GM21367 (cell line): ENCODE measurements at regions not wholly inside any gene's neighbourhood (a gene's known extent, or its start where the extent isn't known, plus 50 kb on each side); places are given as distances from the start of the nearest gene placed in this dataset.

Experiments used
- ATAC-seq: cut with Tn5 transposase; IDR thresholded peaks from one replicate; pipeline ENCODE4 v1.9.1; 2021; ENCODE audit not compliant: unreplicated experiment

DNA sequence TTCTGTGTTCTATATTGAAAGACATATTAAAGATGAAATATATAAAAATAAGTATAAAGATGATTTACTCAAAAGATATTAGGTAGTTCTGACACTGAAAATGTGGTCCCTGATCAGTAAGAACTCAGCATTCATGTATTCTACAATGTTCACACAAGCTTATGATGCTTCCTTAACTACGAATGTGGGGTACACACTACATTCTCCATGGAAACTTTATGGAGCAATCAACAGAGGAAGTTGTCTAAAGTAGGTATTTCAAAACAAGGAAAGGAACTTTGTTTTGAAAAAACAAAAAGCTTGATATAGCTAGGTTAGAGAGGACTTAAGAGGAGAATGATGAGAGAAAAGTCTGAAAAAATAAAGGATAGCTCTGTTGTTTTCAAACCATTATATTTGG is 119.7 kb upstream of the RGS18 start:
- ATAC-seq = no peak

DNA sequence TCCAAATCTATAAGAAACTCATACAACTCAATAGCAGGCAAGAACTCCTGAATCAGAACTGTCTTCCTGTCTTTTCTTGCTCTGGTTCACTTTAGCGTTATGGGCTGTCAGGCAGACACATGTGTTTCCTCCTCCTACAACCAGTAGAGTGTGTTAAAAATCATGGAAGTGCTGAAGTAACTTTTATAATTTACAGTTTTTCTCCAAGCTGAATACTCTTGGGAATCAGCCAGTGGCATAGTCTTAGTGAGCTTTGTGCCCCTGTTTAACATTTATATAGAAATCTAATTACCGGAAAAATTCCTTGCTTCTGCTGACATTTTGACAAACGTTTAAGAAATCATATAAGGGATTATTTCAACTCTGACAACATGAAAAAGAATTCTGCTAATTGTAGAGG is 113.1 kb upstream of the RGS18 start:
- no peak for ATAC-seq

DNA sequence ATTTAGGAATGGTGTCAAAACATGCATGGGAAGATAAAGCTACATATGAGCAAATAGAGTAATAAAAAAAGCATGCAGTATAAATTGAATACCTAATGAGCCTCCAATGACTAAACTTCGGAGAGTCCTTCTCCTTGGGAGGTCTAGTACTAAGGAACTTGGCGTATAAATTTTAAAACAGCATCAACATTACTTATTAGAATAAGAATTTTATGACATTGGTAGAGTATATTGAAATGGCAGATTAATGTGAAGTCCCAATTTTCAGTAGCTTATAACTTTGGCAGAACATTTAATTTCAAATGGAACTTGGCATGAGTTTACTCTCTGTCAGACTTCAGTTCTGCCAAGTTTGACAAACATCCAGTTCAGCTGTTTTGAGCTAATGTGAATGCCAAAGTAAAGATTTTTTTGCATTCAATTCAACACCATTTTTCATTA is 104.7 kb upstream of the RGS18 start:
- no peak for ATAC-seq

DNA sequence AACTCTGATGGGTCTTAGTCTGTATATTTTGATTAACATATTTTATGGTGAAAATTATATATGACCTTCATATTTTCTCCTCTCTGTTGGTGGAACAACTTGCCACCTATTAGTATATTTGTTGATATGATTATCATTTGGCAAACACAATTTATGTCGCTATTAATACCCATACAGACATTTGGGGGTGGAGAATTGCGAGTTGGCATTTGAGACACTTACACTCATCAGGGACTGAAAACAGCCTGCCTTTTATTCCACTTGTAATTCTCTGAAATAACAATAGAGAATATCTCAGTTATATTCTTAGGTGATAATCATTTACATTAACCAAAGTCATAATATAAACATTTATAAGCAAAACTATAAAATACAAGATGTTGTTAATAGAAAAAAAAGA is 100.5 kb upstream of the RGS18 start:
- ATAC-seq = no peak

DNA sequence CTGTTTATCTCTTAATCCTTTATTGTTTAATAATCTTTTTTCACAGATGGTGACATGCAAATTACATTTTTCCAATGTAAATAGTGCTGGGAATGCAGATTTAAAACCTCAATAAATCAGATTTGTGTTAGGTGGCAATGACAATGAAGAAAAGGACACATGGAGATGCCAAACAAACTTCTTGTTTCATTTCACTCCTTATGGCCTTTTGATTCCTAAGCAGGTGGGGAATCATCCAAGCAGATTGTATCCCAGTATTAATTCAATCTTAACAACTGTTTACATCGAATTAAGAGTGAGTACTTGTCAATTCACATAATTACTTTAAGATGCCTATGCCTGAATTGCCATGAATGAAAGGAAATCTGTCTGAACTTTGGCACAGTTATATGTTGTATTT is 98.9 kb upstream of the RGS18 start:
- ATAC-seq = no peak

DNA sequence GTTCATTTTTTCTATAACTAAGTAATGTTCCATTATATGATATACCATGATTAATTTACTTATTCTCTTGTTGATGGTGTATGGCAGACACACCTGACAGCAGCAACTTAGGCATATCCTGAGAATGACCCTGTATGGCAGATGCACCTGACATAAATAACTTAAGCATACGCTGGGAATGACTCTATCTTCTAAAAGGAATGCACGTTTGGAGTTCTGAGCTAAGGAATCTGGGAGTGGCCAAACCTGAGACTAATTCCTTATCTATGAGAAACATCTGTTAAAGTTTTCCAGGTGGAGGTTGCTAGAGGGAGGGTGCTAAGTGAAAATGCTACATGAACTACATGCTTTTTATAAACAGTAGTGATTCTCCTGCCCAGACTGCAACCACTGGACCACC is 96.7 kb upstream of the RGS18 start:
- ATAC-seq = no peak

DNA sequence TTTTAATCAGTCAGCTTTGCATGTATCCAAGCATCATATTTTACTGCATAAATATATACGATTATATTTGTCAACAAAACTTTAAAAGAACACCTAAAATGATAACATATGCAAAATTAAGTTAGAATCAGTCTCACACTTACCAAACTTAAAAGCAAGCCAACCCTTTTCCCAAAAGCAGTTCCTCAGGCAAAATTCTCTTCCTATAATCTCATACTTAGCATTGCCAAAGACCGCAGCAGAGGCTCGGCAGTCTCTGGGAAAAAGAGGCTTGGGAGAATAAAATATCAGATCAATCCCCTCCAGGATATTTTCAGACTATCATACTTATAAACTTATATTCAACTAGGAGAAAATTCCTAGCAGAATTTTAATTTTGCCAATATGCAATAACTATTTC is 93.2 kb upstream of the RGS18 start:
- ATAC-seq = no peak

DNA sequence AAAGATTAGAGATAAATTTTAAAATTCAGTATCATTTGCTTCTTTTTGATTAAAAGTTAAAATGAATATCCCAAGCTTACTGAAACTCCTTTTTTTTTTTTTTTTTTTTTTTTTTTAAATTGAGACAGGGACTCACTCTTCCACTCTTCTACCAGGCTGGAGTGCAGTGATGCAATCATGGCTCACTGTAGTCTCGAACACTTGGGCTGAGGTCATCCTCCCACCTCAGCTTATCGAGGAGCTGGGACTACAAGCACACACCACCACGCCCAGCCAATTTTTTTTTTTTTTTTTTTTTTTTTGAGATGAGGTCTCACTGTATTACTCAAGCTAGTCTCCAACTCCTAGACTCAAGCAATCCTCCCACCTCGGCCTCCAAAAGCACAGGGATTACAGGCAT is 92.1 kb upstream of the RGS18 start:
- no peak for ATAC-seq

DNA sequence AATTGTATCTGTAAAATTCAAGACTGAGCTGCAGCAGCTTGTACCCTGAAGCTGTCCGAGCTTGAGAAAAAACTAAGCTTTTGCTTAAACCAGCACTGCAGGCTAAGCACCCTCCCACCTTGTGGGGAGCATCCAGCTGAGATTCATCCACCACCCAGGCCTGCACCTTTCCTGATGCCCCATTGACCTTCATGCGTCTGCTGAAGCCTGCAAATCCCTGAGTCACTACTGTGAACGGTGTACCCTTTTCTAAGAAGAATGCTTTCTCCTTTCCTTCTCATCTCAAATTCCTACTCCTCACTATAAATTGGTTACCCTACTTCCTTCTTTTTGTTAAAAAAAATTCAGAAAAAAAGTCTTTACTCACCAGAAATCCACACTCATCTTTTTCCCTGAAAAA is 90.9 kb upstream of the RGS18 start:
- ATAC-seq = no peak

DNA sequence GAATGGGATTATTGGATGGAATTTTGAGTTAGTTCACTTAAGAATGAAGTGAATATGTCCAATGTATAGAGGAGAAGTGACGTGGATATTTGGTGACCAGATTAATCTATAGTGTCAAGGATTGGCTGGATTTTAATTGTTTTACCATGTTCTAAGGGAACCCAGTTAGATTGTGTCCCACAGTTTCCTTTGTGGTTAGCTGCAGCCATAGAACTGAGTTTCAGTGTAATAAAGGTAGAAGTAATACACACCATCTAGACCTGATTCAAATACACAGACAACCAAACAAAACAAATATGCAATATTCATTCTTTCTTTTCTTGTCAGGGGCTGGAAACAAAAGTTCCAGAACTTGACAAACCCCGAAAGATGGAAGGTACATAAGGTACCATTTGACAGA is 88.0 kb upstream of the RGS18 start:
- ATAC-seq = no peak

DNA sequence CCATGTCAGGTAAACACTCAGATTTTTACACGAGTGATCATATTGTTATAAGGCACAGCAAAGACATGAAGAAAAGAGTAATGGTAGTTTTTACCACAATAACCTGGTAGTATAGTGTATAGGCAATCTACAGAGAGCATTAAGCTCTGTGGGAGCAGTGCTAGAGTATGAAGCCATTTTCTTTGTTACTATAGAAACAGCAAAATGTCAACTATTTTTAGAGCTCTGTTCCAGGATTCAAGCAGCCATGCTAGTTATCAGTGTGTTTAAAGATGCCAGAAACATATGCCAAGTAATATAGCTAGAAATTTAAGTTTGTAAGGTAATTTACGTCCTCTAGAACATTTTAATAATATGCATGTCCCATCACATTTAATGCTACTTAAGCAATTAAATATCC is 77.6 kb upstream of the RGS18 start:
- no peak for ATAC-seq

DNA sequence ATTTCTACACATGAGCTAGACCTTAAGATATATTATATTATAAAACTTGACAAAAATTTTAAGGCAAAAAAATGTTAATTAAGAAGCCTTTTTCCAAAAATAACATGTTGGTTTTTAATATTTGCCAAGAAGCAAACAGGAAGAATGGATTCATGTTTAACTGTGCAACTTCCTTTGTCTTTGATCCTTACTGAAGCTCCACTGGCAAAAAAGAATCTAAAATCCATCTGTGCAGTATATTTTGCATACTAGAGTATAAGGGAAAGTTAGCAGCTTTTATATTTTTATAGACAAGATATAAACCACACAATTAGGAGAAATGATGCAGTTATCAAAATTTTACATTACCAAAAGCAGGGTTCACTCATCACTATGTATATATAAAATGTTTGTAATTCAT is 76.9 kb upstream of the RGS18 start:
- no peak for ATAC-seq

DNA sequence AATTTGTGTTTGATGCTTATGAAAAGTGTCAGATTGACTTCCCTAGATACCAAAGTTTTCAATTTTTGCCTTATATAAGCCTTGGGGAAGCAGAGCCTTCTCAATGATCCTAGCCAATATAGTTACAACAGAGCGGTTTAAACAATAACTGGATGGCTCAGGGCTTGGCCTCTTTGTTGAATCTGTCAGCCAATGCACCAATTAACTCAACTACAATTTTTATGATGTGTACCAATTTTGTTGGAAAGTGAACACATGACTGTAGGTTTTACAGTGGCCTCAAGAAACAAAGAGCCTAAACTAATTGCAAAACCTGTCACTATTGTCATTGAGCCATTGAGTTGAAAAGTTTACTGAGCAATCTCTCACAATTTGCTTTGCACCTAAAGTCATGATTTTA is 71.6 kb upstream of the RGS18 start:
- no peak for ATAC-seq

DNA sequence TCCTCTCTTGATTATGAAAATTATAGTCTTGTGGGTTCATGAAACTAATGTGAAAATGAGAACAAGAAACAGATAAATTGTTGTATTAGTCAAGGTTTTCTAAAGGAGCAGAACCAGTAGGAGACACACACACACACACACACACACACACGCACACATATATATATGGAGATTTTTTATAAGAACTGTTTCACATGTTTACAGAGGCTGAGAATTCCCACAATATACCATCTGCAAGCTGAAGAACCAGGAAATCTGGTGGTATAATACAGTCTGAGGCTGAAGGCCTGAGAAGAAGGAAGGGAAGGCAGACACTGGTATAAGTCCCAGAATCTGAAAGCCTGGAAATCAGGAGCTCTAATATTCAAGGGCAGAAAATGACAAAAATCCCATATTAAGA is 70.9 kb upstream of the RGS18 start:
- no peak for ATAC-seq

DNA sequence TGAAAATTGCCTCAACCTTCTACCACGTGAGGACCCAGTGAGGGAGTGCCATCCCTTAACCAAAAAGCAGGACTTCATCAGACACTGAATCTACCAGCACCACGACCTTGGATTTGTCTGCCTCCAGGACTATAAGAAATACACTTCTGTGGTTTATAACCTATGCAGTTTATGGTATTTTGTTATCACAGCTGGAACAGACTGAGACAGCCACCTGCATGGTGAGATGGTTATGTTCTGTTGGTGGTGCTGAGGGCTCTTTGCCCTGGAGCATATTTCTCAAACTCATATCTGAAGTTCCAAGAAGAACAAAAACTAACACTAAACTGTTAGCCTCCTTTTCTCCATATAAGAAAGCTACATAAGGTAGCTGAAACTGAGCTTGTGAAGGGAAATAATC is 69.8 kb upstream of the RGS18 start:
- no peak for ATAC-seq

DNA sequence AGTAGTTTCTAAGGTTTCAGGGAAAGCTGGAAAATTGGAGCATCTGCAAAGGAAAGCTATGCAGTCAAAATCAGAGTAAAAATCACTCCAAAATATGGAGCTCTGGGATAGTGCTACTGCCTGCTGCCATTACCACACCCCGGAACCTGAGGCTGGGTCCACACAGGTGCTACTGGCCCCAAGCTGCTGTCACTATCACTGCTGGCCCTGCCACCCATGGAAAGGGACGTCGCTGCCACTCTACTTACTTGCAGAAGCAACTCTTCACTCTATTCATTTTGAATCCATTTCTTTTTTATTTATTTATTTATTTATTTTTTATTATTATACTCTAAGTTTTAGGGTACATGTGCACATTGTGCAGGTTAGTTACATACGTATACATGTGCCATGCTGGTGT is 60.3 kb upstream of the RGS18 start:
- no peak for ATAC-seq

DNA sequence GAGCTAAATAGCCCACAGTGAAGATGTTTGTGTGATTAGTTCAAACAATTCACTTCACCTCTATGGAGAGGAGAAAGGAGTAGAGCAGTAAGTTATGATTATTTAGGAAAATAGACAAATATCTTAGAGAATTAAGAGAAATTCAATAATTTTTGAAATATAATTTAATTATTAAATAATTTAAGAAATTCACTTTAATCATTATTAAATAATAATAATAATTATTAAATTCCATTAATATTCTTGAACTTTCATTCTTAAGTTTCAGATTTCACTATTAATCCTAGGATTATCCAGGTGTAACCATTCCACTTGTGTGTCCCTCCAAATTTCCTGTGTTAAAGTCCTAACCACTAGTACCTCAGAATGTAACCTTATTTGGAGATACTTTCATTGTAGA is 58.9 kb upstream of the RGS18 start:
- no peak for ATAC-seq

DNA sequence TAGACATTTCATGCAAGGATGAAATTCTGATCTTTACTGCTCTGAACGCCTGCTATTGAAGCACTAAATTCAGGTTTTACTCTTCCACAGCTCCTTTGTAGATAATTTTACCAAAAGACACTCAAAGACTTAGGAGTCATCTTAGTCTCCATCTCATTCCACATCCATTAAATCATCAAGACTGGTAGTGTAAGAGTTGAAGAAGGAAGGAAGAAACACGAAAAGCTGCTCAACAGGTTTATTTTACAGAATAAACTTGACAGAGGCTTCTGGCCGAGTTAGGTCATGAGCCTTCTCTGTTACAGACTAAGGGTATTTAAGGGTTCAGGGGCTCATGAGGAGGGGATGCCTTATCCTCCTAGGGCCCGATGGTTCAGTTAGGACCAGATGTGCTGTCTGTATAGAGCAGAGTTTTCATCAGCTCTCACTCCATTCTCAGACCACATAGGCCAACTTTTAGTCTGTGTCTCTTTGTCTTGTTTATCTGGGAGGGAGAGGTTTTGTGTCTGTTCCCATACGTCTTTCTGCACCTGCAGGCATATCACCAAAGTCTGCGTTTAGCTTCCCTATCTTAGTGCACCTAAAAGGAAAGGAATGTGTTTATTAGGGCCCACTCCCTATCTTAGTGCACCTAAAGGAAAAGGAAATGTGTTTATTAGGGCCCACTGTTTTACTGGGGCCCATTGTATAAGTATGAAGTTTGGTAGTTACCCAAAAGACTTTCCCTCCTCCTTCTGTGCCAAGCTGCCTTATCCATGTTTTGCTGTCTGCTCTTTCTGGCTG is 57.4 kb upstream of the RGS18 start:
- ATAC-seq = no peak

DNA sequence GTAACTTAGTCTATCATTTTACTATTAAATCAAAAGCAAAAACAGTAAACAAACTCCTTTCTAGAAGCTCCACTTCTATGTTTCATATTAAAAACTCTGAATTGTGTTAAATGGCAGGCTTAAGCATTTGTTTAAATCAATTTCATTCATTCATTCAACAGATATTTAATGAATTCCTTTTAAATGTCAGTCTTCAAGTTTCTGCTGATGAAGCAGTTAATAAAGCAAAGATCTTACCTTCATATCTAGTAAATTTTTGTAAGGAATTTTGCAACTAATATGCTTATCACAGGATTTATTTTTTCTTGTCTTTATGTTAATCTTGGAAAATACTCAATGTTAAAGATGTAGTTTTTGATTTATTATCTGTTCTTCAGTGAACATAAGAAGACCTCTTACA is 54.1 kb upstream of the RGS18 start:
- no peak for ATAC-seq

DNA sequence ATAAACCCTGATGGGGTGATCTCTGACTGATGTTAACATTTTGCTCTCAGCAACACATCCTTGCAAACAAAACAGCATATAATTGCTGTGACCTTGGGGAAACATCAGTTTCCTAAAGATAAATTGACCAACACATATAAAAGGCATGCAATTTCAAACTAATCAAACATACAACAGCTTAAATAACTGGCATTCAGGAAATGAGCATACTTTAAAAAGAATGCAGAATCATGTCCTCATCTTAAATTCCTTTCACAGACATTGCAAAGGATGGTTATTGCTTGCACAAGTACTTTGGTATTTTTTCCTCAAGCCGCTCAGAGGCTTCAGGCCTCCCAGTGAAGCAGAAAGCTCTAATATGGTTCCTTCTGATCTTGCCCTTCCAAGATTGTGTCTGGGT is 53.4 kb upstream of the RGS18 start:
- no peak for ATAC-seq

DNA sequence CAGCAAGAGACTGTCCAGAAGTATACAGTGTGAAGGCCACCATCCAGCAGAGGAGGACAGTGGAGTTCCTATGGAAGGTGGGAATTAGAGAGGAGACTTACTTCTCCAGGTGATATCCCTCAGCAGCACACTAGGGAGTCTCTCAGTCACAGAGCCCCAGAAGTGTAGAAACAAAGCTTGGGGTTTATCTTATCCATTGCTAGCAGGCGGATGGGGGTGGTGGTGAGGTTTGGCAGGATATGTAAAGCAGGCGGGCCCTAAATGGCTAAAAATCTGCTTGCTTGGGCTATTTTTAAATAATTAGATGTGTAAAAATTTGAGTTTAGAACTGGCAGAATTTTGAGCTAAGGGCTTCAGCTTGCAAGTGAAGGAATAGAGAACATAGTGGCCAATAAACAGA is 50.1 kb upstream of the RGS18 start:
- no peak for ATAC-seq
